ENCODE measurements at regions not wholly inside any gene's neighbourhood (a gene's known extent, or its start where the extent isn't known, plus 50 kb on each side); places are given as distances from the start of the nearest gene placed in this dataset.

GRCh38 chr9:73014011-73014410, 61.2 kb upstream of the ALDH1A1 start:
- TF ChIP-seq RFX5 (IDR thresholded peaks at IDR 0.05; ENCODE audit: low read depth, low read length) (no peak), CTCF (conservative IDR thresholded peaks at IDR 0.05; ENCODE audit: low read depth, low read length) (no peak), MXI1 (IDR thresholded peaks at IDR 0.05; ENCODE audit: borderline replicate concordance, low read depth, low read length) (no peak), RAD21 (IDR thresholded peaks at IDR 0.05; ENCODE audit: low read length) (no peak), CEBPB (IDR thresholded peaks at IDR 0.05; ENCODE audit: low read depth, low read length) (no peak), MAZ (IDR thresholded peaks at IDR 0.05; ENCODE audit: borderline replicate concordance, low read depth, low read length) (no peak), SMC3 (IDR thresholded peaks at IDR 0.05; ENCODE audit: low read depth, low read length) (no peak), CHD1 (IDR thresholded peaks at IDR 0.05; ENCODE audit: low read depth, low read length) (no peak), FOS (IDR thresholded peaks at IDR 0.05; ENCODE audit: low read depth, low read length) (no peak), POLR2A (IDR thresholded peaks at IDR 0.05; ENCODE audit: low read depth, low read length) (no peak), BHLHE40 (IDR thresholded peaks at IDR 0.05; ENCODE audit: low read depth, low read length) (no peak), RCOR1 (IDR thresholded peaks at IDR 0.05; ENCODE audit: insufficient replicate concordance, low read length) (no peak), USF2 (IDR thresholded peaks at IDR 0.05; ENCODE audit: low read depth, low read length) (no peak)

Measured in IMR-90 (cell line).